Lung (tissue), 11 donors: ENCODE measurements at regions not wholly inside any gene's neighbourhood (a gene's known extent, or its start where the extent isn't known, plus 50 kb on each side); places are given as distances from the start of the nearest gene placed in this dataset.
"Not testable (repeated sequence)": the region's sequence is repeated elsewhere in the genome, so short reads cannot be mapped to it uniquely, and the experiment has no call there.

Experiments used
- ATAC-seq: fragments of 200-7000 bp; cut with Tn5 transposase; one replicate; pipeline ENCODE4 v1.9.1; 2020; ENCODE audit warnings: moderate number of reproducible peaks; ENCODE audit not compliant: insufficient read depth, low FRiP score
- DNase-seq, 3 donors: peaks; one replicate each; pipeline ENCODE4 v3.0.0-alpha.2; 2013 to 2017
- H3K27ac ChIP-seq, 2 donors: one replicate each; pipeline ENCODE4 v1.5.1; 2013; ENCODE audit warnings: mild to moderate bottlenecking in 2 of 2, moderate library complexity in 2 of 2, control low read depth in 1 of 2, inconsistent platforms in 1 of 2, low read depth in 1 of 2, low read length in 1 of 2
- H3K27me3 ChIP-seq, 3 donors: one replicate each; pipeline ENCODE4 v1.5.1; 2013; ENCODE audit warnings: low read length in 2 of 3; ENCODE audit not compliant: control insufficient read depth in 3 of 3, insufficient read depth in 3 of 3
- H3K36me3 ChIP-seq, 4 donors: one replicate each; pipeline ENCODE4 v1.5.1; 2013; ENCODE audit warnings: low read length in 4 of 4, mild to moderate bottlenecking in 1 of 4, moderate library complexity in 1 of 4; ENCODE audit not compliant: control insufficient read depth in 4 of 4, insufficient read depth in 4 of 4
- H3K4me1 ChIP-seq, 5 donors: one replicate each; pipeline ENCODE4 v1.5.1; 2013; ENCODE audit warnings: low read length in 5 of 5, mild to moderate bottlenecking in 2 of 5, moderate library complexity in 1 of 5; ENCODE audit not compliant: control insufficient read depth in 5 of 5, insufficient read depth in 5 of 5
- H3K4me3 ChIP-seq: one replicate; pipeline ENCODE4 v1.5.1; 2013; ENCODE audit warnings: mild to moderate bottlenecking, control low read depth, moderate library complexity
- H3K9ac ChIP-seq, 2 donors: one replicate each; pipeline ENCODE4 v1.5.1; 2013; ENCODE audit warnings: low read length in 2 of 2, control low read depth in 1 of 2; ENCODE audit not compliant: insufficient read depth in 1 of 2
- H3K9me3 ChIP-seq, 4 donors: one replicate each; pipeline ENCODE4 v1.5.1; 2013; ENCODE audit warnings: low read length in 3 of 4, mild to moderate bottlenecking in 1 of 4, moderate library complexity in 1 of 4; ENCODE audit not compliant: control insufficient read depth in 4 of 4, insufficient read depth in 3 of 4
- WGBS, 2 donors: extraction: QIAGEN DNeasy Blood & Tissue Kit; methylation state at CpG; one replicate each; pipeline ENCODE4 v1.1.7; 2013; 5-methylcytosine and 5-hydroxymethylcytosine counted together
- TF ChIP-seq, protein P1 (sequence below): IDR thresholded peaks from 2 replicates; pipeline ENCODE4 v1.5.1; 2012; ENCODE audit warnings: mild to moderate bottlenecking; ENCODE audit errors: control extremely low read depth, extremely low read depth
- donor health status: control.
- donor health status: control.
- donor health status: Bipolar disorder and iron deficiency.
- donor health status: healthy.
- donor health status: DM: yes; HTN: yes; CAD: no.

DNA sequence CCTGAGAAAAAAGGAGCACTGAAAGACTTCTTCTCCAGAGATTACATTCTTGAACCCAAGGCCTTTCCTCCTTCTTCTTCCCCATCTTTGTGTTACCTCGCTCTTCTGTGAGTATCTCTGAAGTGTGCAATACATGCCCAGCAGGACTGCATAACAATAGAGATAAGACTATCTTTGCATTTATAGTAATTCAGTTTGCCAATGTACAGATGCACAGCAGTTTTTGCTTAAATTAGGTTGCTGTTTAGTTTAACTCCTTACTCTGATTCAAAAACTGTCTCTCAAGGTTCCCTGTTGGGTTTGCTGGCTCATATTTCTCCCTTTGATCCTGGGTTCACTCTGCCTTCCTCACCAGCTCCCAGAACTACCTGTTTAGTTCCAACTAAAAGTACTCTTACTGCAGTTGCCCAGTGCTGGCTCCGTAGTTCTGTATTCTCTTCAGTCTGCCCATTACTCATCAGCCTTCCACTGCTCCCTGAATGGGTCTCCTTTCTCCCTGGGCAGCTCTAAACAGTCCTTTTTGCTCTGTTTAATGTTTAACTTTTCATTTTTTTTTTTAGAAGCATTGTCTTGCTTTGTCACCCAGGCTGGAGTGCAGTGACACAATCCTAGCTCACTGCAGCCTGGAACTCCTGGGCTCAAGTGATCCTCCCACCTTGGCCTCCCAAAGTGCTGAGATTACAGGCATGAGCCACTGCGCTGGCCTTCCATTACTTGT, 180.6 kb upstream of the CAND1 start:
- Histone ChIP-seq H3K27ac (no peak overlapping the region), H3K9me3 (no peaks in the 10 kb centered on the region), H3K36me3 (no peaks in the 10 kb centered on the region), H3K27me3 (no peaks in the 10 kb centered on the region), H3K9ac (no peak overlapping the region), H3K4me3 (no peak overlapping the region), H3K4me1 (no peaks in the 10 kb centered on the region)
- 81 to 88% methylated on average over 3 of the region's 3 CpGs for WGBS, 2 donors
- no peak for ATAC-seq
- DNase-seq: no peak
- TF ChIP-seq, protein P1, sequence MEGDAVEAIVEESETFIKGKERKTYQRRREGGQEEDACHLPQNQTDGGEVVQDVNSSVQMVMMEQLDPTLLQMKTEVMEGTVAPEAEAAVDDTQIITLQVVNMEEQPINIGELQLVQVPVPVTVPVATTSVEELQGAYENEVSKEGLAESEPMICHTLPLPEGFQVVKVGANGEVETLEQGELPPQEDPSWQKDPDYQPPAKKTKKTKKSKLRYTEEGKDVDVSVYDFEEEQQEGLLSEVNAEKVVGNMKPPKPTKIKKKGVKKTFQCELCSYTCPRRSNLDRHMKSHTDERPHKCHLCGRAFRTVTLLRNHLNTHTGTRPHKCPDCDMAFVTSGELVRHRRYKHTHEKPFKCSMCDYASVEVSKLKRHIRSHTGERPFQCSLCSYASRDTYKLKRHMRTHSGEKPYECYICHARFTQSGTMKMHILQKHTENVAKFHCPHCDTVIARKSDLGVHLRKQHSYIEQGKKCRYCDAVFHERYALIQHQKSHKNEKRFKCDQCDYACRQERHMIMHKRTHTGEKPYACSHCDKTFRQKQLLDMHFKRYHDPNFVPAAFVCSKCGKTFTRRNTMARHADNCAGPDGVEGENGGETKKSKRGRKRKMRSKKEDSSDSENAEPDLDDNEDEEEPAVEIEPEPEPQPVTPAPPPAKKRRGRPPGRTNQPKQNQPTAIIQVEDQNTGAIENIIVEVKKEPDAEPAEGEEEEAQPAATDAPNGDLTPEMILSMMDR: no peak

DNA sequence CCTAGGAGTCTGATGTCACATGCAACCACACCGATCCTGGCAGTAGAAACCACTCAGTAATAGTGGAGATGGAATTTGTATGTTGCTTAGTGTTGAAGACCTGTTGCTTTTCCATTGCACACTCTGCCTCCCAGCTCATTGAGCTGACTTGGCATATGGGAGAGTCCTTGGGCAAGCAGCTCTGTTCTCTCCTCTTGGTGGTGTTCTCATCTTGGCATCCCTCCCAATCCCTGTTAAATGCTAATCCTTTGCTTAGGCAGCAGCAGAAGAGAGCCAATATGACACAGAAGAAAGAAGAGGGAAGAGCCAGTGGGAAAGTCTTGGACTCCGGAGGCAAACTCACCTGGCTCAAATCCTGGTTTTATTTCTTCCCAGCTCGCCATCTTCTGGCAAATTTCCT, 178.0 kb upstream of the CAND1 start:
- DNase-seq (peak in 1 of 3 donors; percentile 14), ATAC-seq (no peak)
- TF ChIP-seq, protein P1: no peak
- Histone ChIP-seq H3K9me3 (no peaks in the 10 kb centered on the region), H3K27me3 (no peaks in the 10 kb centered on the region), H3K36me3 (no peaks in the 10 kb centered on the region), H3K27ac (no peak overlapping the region), H3K4me3 (no peak overlapping the region), H3K4me1 (no peaks in the 10 kb centered on the region), H3K9ac (no peak overlapping the region)
- WGBS, 2 donors: 81 to 83% methylated on average over 3 of the region's 3 CpGs

DNA sequence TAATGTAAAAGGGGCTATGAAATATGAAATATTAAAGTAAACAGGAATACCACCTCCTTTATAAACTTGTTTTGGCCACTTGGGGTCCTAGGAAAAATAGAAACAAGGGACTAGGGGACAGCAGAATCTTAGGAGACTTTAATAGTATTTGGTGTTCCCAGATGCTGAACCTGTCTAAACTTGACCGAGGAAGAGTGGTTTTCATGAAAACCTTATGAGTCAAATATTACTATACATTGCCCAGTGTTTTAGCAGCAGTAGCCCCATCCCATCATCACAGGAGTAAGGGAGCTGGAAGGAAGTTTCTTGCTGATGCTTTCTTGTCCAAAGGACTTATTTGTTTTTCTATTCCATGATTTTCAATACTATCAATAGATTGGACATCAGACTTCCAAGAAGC, 177.5 kb upstream of the CAND1 start:
- TF ChIP-seq, protein P1: no peak
- Histone ChIP-seq H3K4me3 (no peak overlapping the region), H3K9ac (no peak overlapping the region), H3K9me3 (no peaks in the 10 kb centered on the region), H3K27ac (no peak overlapping the region), H3K36me3 (no peaks in the 10 kb centered on the region), H3K4me1 (no peaks in the 10 kb centered on the region), H3K27me3 (no peaks in the 10 kb centered on the region)
- 82 to 90% methylated on average over 1 of the region's 1 CpG for WGBS, 2 donors
- ATAC-seq: no peak
- DNase-seq: no peak

GRCh38 chr12:67092934-67093333, 176.2 kb upstream of the CAND1 start:
- not testable (repeated sequence) for H3K9ac ChIP-seq, H3K4me1 ChIP-seq, H3K9me3 ChIP-seq, H3K27me3 ChIP-seq, DNase-seq, H3K36me3 ChIP-seq, ATAC-seq, H3K27ac ChIP-seq, H3K4me3 ChIP-seq
- WGBS, 2 donors: 82 to 89% methylated on average over 2 of the region's 2 CpGs
